GM23338 (cell line): ENCODE measurements at regions not wholly inside any gene's neighbourhood (a gene's known extent, or its start where the extent isn't known, plus 50 kb on each side); places are given as distances from the start of the nearest gene placed in this dataset.

Experiments used
- ATAC-seq: fragments of 200-7000 bp; cut with Tn5 transposase; 3 replicates; pipeline ENCODE4 v1.9.1; 2020
- DNase-seq: peaks from one replicate; pipeline ENCODE4 v3.0.0-alpha.2; 2015; ENCODE audit warnings: low spot score
- H2AFZ ChIP-seq: fragments of 200-600 bp; sonication (generic); 2 replicates; pipeline ENCODE4 v1.8.0; 2016; ENCODE audit warnings: antibody characterized with exemption, mild to moderate bottlenecking, moderate library complexity
- H3F3A ChIP-seq: fragments of 200-600 bp; sonication (generic); replicated peaks from 2 replicates; pipeline ENCODE4 v1.8.0; 2017; ENCODE audit warnings: antibody characterized with exemption, mixed run types, low read depth
- H3K27ac ChIP-seq: fragments of 200-600 bp; sonication (generic); 2 replicates; pipeline ENCODE4 v1.6.1; 2016; ENCODE audit warnings: low read depth
- H3K27me3 ChIP-seq: fragments of 200-600 bp; sonication (generic); 2 replicates; pipeline ENCODE4 v1.8.0; 2016; ENCODE audit warnings: mild to moderate bottlenecking, mixed run types, moderate library complexity; ENCODE audit not compliant: insufficient read depth
- H3K36me3 ChIP-seq: fragments of 200-600 bp; sonication (generic); 2 replicates; pipeline ENCODE4 v1.8.0; 2016; ENCODE audit warnings: mild to moderate bottlenecking; ENCODE audit not compliant: insufficient read depth
- H3K4me1 ChIP-seq: fragments of 200-600 bp; sonication (generic); 2 replicates; pipeline ENCODE4 v1.8.0; 2016; ENCODE audit warnings: mild to moderate bottlenecking, moderate library complexity; ENCODE audit not compliant: insufficient read depth
- H3K4me2 ChIP-seq: fragments of 200-600 bp; sonication (generic); 2 replicates; pipeline ENCODE4 v1.7.1; 2017; ENCODE audit warnings: mixed run types
- H3K4me3 ChIP-seq: fragments of 200-600 bp; sonication (generic); 2 replicates; pipeline ENCODE4 v1.6.1; 2016; ENCODE audit warnings: mixed run types
- H3K79me2 ChIP-seq: fragments of 200-600 bp; sonication (generic); replicated peaks from 2 replicates; pipeline ENCODE4 v1.8.0; 2017; ENCODE audit warnings: mild to moderate bottlenecking; ENCODE audit not compliant: insufficient read depth
- H3K9me2 ChIP-seq: fragments of 200-600 bp; sonication (generic); 2 replicates; pipeline ENCODE4 v1.8.0; 2017; ENCODE audit not compliant: insufficient read depth
- H4K20me1 ChIP-seq: fragments of 200-600 bp; sonication (generic); replicated peaks from 2 replicates; pipeline ENCODE4 v1.8.0; 2017; ENCODE audit warnings: mild to moderate bottlenecking; ENCODE audit not compliant: insufficient read depth
- H3K27ac Mint-ChIP-seq: 2 replicates; pipeline ENCODE4 v1.8.0; 2020; ENCODE audit warnings: inconsistent platforms, mild to moderate bottlenecking, moderate library complexity, mixed read lengths
- H3K27me3 Mint-ChIP-seq: 3 replicates; pipeline ENCODE4 v1.8.0; 2022; ENCODE audit warnings: low read depth, mild to moderate bottlenecking, moderate library complexity, mixed read lengths, inconsistent platforms; ENCODE audit not compliant: insufficient read depth, poor library complexity
- H3K36me3 Mint-ChIP-seq: 3 replicates; pipeline ENCODE4 v1.8.0; 2021; ENCODE audit warnings: low read depth, mild to moderate bottlenecking, inconsistent platforms, moderate library complexity, mixed read lengths
- H3K4me1 Mint-ChIP-seq: 3 replicates; pipeline ENCODE4 v1.8.0; 2020; ENCODE audit warnings: mild to moderate bottlenecking, inconsistent platforms, mixed read lengths
- H3K4me3 Mint-ChIP-seq: 3 replicates; pipeline ENCODE4 v1.8.0; 2021; ENCODE audit warnings: moderate library complexity, mild to moderate bottlenecking, inconsistent platforms, mixed read lengths
- H3K9me3 Mint-ChIP-seq: 3 replicates; pipeline ENCODE4 v1.8.0; 2020; ENCODE audit warnings: moderate library complexity, mild to moderate bottlenecking, inconsistent platforms, mixed read lengths
- CREB1 ChIP-seq: fragments of 250-450 bp; sonication (Bioruptor Pico); IDR thresholded peaks from 2 replicates; pipeline ENCODE4 v1.5.0; 2020; ENCODE audit warnings: low read depth, mild to moderate bottlenecking, moderate library complexity
- CTCF ChIP-seq, 2 experiments: fragments of 200-600 bp in 1 of 2; sonication (generic) in 1 of 2; conservative IDR thresholded peaks; 2 replicates each; pipeline versions ENCODE4 v1.5.1 to v1.6.1; 2016 to 2017; ENCODE audit warnings: antibody characterized with exemption in 2 of 2, low read depth in 2 of 2, mild to moderate bottlenecking in 2 of 2, moderate library complexity in 1 of 2
- ETS1 ChIP-seq: IDR thresholded peaks from 2 replicates; pipeline ENCODE4 v1.6.1; 2016; ENCODE audit warnings: antibody characterized with exemption
- EZH2 ChIP-seq: fragments of 200-600 bp; sonication (generic); IDR thresholded peaks from one replicate; pipeline ENCODE4 v1.8.0; 2017; ENCODE audit warnings: antibody characterized with exemption, mild to moderate bottlenecking, low read depth; ENCODE audit not compliant: unreplicated experiment
- EZH2phosphoT487 ChIP-seq: fragments of 200-600 bp; sonication (generic); IDR thresholded peaks from one replicate; pipeline ENCODE4 v1.8.1; 2018; ENCODE audit warnings: antibody characterized with exemption; ENCODE audit not compliant: unreplicated experiment
- JUNB ChIP-seq: IDR thresholded peaks from one replicate; pipeline ENCODE4 v1.6.1; 2016; ENCODE audit warnings: antibody characterized with exemption; ENCODE audit not compliant: unreplicated experiment
- NANOG ChIP-seq: IDR thresholded peaks from 2 replicates; pipeline ENCODE4 v1.6.1; 2016; ENCODE audit warnings: antibody characterized with exemption, borderline replicate concordance
- POLR2AphosphoS5 ChIP-seq: IDR thresholded peaks from 2 replicates; pipeline ENCODE4 v1.6.1; 2016; ENCODE audit warnings: antibody characterized with exemption, low read depth
- REST ChIP-seq: IDR thresholded peaks from one replicate; pipeline ENCODE4 v1.6.1; 2018; ENCODE audit warnings: antibody characterized with exemption; ENCODE audit not compliant: unreplicated experiment
- STAT1 ChIP-seq: IDR thresholded peaks from one replicate; pipeline ENCODE4 v1.6.1; 2016; ENCODE audit warnings: antibody characterized with exemption; ENCODE audit not compliant: unreplicated experiment
- ZNF114 ChIP-seq: fragments of 250-450 bp; sonication (Bioruptor Pico); IDR thresholded peaks from 2 replicates; pipeline ENCODE4 v1.5.0; 2020; ENCODE audit warnings: mild to moderate bottlenecking, moderate library complexity
- ZNF331 ChIP-seq: fragments of 250-450 bp; sonication (Bioruptor Pico); IDR thresholded peaks from 2 replicates; pipeline ENCODE4 v1.5.0; 2020; ENCODE audit warnings: low read depth, mild to moderate bottlenecking, moderate library complexity
- ZNF462 ChIP-seq: fragments of 250-450 bp; sonication (Bioruptor Pico); IDR thresholded peaks from 2 replicates; pipeline ENCODE4 v1.5.0; 2020; ENCODE audit warnings: mild to moderate bottlenecking, moderate library complexity

- Histone ChIP-seq H3K4me2 (no peak overlapping the region), H3K27me3 (no peaks in the 10 kb centered on the region), H4K20me1 (no peaks in the 10 kb centered on the region)
Observed at GRCh38 chr1:30808067-30808662, 50.6 kb upstream of the LAPTM5 start.

More at GRCh38 chr1:30808067-30808662, 50.6 kb upstream of the LAPTM5 start:
- no peaks in the 10 kb centered on the region for H3K36me3 ChIP-seq
- H3K9me3 Mint-ChIP-seq: no peaks in the 10 kb centered on the region
- peaks cover 32% of the 10 kb centered on the region for H3K4me1 ChIP-seq
- H3F3A ChIP-seq: no peaks in the 10 kb centered on the region
- H3K27ac Mint-ChIP-seq: no peak overlapping the region; the same call in 1 of the 2 replicates
- H3K4me1 Mint-ChIP-seq: peaks cover 58% of the 10 kb centered on the region
- no peak for DNase-seq
- H3K4me3 ChIP-seq: no peak overlapping the region
- H3K27ac ChIP-seq: no peak overlapping the region
- H3K79me2 ChIP-seq: no peaks in the 10 kb centered on the region
- TF ChIP-seq POLR2AphosphoS5: no peak
- no peak for TF ChIP-seq NANOG
- no peak for TF ChIP-seq STAT1
- TF ChIP-seq ZNF462: no peak
- no peak for TF ChIP-seq CREB1 (CRISPR knock-in tag)
- no peak for TF ChIP-seq EZH2
- TF ChIP-seq ZNF114 (CRISPR knock-in tag): no peak
- TF ChIP-seq REST: no peak
- TF ChIP-seq CTCF (conservative IDR thresholded peaks at IDR 0.05; ENCODE audit: low read depth in 2 of 2): no peak
- no peak for TF ChIP-seq ETS1
- TF ChIP-seq ZNF331 (CRISPR knock-in tag): no peak
- TF ChIP-seq EZH2phosphoT487: no peak
- no peak for TF ChIP-seq JUNB
- no peak for ATAC-seq
- H3K9me2 ChIP-seq: no peaks in the 10 kb centered on the region
- no peak overlapping the region for H3K4me3 Mint-ChIP-seq
- H3K27me3 Mint-ChIP-seq: peaks cover 8% of the 10 kb centered on the region
- H2AFZ ChIP-seq: no peak overlapping the region
- H3K36me3 Mint-ChIP-seq: no peaks in the 10 kb centered on the region
